ENCODE measurements at regions not wholly inside any gene's neighbourhood (a gene's known extent, or its start where the extent isn't known, plus 50 kb on each side); places are given as distances from the start of the nearest gene placed in this dataset.

DNA sequence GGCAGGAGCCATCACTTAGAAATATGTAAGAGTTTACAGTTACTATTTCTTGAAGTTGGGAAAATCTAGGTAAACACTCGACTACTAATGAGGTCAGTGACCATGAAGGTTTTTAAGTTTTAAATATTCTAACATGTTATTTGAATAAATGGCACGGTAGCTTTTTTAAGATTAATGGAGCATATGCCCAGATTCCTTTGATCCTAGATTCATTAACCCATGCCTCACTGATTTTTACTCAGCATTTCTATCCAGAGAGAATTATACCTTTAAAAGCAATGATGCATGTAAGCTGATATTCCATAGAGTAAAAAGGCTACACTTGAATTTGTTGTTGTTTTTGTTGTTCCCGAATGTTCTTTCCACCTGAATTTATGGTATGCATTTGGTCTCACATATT lies 541.4 kb downstream of the DACH1 start:
- no peak for TF ChIP-seq GATA3 (IDR thresholded peaks at IDR 0.05; ENCODE audit: low read depth, low read length)
- no peak for TF ChIP-seq GATA2 (IDR thresholded peaks at IDR 0.05; ENCODE audit: low read depth, low read length)
